Testis (tissue), 2 donors: ENCODE measurements at regions not wholly inside any gene's neighbourhood (a gene's known extent, or its start where the extent isn't known, plus 50 kb on each side); places are given as distances from the start of the nearest gene placed in this dataset.

ENCODE experiments used
- DNase-seq: peaks from one replicate; pipeline ENCODE4 v3.0.0-alpha.2; 2019
- H3K27ac ChIP-seq, 2 donors: fragments of 200-600 bp; sonication (generic); one replicate each; pipeline ENCODE4 v1.5.1; 2019
- H3K27me3 ChIP-seq: fragments of 200-600 bp; sonication (generic); one replicate; pipeline ENCODE4 v1.5.1; 2019
- H3K36me3 ChIP-seq: fragments of 200-600 bp; sonication (generic); one replicate; pipeline ENCODE4 v1.5.1; 2017; ENCODE audit warnings: low read depth; ENCODE audit errors: missing control alignments
- H3K4me1 ChIP-seq: fragments of 200-600 bp; sonication (generic); one replicate; pipeline ENCODE4 v1.5.1; 2019
- H3K4me3 ChIP-seq, 2 donors: fragments of 200-600 bp; sonication (generic); one replicate each; pipeline ENCODE4 v1.5.1; 2017 to 2019
- H3K9me3 ChIP-seq: fragments of 200-600 bp; sonication (generic); one replicate; pipeline ENCODE4 v1.5.1; 2017
- POLR2A ChIP-seq: fragments of 450-650 bp; IDR thresholded peaks from one replicate; pipeline ENCODE4 v1.6.1; 2017; ENCODE audit warnings: antibody characterized with exemption, mild to moderate bottlenecking, moderate library complexity
- WGBS, 2 donors: methylation state at CpG; one replicate each; pipeline ENCODE4 v1.1.5; 2018; 5-methylcytosine and 5-hydroxymethylcytosine counted together
- intact Hi-C: fragments of 100-400 bp; cut with DNase I; formaldehyde crosslinking; loops from one replicate; pipeline ENCODE4 v1.15.1; 2023; ENCODE audit warnings: low total_unique reads
- TF ChIP-seq, protein P1 (sequence below), 3 experiments: fragments of 450-650 bp in 2 of 3; fragments of 200-600 bp in 1 of 3; sonication (generic) in 1 of 3; IDR thresholded peaks; one replicate each; pipeline ENCODE4 v1.5.1; 2016 to 2019; ENCODE audit warnings: antibody characterized with exemption in 3 of 3, mild to moderate bottlenecking in 2 of 3, moderate library complexity in 1 of 3

DNA sequence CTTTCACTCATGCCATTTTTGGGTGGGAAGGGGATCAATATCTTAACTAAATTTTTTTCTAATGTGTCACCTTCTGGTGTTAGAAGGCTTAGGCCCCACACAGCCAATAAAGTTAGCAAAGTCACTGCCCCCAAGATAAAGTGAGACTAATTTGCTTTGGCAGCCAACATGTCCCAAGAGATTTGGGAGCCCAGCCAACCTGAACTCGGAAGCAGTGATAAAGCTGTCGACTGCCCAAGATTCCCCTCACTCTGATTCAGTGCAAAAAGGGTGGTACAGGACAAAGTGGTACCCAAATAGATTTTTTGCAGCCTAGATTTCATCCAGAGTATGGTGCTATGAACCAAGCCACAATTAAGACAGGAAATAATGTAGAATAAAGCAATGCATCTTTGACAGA, 572.5 kb upstream of the ARRDC3 start:
- no peaks in the 10 kb centered on the region for H3K4me1 ChIP-seq
- H3K27ac ChIP-seq: no peak overlapping the region
- H3K4me3 ChIP-seq: no peak overlapping the region
- no peaks in the 10 kb centered on the region for H3K27me3 ChIP-seq
- H3K36me3 ChIP-seq: no peaks in the 10 kb centered on the region
- WGBS, 2 donors: 24 to 40% methylated on average over 2 of the region's 2 CpGs
- TF ChIP-seq POLR2A: no peak
- TF ChIP-seq, protein P1, sequence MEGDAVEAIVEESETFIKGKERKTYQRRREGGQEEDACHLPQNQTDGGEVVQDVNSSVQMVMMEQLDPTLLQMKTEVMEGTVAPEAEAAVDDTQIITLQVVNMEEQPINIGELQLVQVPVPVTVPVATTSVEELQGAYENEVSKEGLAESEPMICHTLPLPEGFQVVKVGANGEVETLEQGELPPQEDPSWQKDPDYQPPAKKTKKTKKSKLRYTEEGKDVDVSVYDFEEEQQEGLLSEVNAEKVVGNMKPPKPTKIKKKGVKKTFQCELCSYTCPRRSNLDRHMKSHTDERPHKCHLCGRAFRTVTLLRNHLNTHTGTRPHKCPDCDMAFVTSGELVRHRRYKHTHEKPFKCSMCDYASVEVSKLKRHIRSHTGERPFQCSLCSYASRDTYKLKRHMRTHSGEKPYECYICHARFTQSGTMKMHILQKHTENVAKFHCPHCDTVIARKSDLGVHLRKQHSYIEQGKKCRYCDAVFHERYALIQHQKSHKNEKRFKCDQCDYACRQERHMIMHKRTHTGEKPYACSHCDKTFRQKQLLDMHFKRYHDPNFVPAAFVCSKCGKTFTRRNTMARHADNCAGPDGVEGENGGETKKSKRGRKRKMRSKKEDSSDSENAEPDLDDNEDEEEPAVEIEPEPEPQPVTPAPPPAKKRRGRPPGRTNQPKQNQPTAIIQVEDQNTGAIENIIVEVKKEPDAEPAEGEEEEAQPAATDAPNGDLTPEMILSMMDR (IDR thresholded peaks at IDR 0.05): no peak
- H3K9me3 ChIP-seq: no peaks in the 10 kb centered on the region
- intact Hi-C loops: no loop called here
- no peak for DNase-seq

DNA sequence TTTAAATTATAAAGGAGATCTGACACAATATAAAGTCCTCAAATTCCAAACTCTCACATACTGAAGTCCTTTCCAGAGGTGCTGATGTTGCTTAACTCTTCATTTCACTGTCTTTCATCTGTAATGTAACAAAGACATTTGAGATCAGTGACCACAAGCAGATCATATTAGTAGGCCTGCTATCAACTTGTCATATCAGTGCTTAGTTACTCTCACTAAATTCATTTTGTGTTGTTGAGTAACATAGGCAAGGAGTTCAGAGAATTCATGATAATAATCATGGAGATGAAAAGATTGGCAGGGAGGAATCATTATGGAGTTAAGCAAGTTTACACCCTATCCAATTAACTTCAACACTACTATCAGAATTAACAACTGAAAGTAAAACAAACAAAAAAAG, 571.0 kb upstream of the ARRDC3 start:
- no peak overlapping the region for H3K27ac ChIP-seq
- H3K4me1 ChIP-seq: no peaks in the 10 kb centered on the region
- no peaks in the 10 kb centered on the region for H3K9me3 ChIP-seq
- intact Hi-C loops: no loop called here
- no peaks in the 10 kb centered on the region for H3K27me3 ChIP-seq
- TF ChIP-seq, protein P1 (IDR thresholded peaks at IDR 0.05): no peak
- TF ChIP-seq POLR2A: no peak
- no peak overlapping the region for H3K4me3 ChIP-seq
- no peaks in the 10 kb centered on the region for H3K36me3 ChIP-seq
- no peak for DNase-seq

DNA sequence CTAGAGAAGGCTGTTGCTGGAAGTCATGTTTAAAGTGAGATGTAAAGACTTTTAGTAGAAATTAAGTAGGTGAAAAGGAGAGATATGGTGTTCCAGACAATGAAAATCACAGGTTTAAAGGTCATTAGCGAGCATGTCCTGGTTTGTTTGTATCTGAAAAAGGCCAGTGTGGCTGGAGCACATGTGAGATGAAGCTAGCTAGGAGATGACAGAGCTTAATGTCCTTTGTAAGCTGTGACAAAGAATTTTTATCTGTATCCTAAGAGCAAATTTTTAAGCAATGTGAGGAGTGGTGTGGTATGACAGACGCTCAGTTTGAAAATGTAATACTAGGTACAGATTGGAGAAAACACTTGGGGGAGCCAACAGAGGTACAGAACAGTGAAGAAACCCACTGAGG, 567.2 kb upstream of the ARRDC3 start:
- H3K27me3 ChIP-seq: no peaks in the 10 kb centered on the region
- no peak for DNase-seq
- no peak for TF ChIP-seq POLR2A
- TF ChIP-seq, protein P1 (IDR thresholded peaks at IDR 0.05): no peak
- WGBS, 2 donors: 76 to 79% methylated on average over 2 of the region's 2 CpGs
- no peaks in the 10 kb centered on the region for H3K36me3 ChIP-seq
- H3K9me3 ChIP-seq: no peaks in the 10 kb centered on the region
- H3K27ac ChIP-seq: no peak overlapping the region
- H3K4me3 ChIP-seq: no peak overlapping the region
- intact Hi-C loops: no loop called here
- no peaks in the 10 kb centered on the region for H3K4me1 ChIP-seq

DNA sequence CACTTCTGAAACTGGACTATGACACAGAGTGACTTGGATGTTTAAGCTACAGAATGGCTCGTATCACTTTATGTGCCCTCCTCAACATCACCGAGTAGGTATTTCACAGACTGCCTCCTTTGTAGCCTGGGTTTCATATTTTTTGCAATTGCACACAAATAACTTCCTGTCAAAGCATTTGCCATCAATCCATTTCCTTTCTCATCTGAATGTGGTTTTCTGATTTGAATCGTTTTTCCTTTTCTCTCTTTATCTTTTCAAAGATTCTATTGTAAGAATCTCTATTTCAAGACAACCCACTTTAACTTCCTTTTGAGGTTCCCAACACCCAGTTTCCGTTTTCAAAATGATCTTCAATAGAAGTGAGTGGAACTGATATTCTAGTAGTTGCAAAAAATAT, 563.8 kb upstream of the ARRDC3 start:
- intact Hi-C loops: no loop called here
- WGBS, 2 donors: 73 to 74% methylated on average over 4 of the region's 4 CpGs
- H3K27ac ChIP-seq: no peak overlapping the region
- TF ChIP-seq POLR2A: no peak
- TF ChIP-seq, protein P1 (IDR thresholded peaks at IDR 0.05): no peak
- no peaks in the 10 kb centered on the region for H3K36me3 ChIP-seq
- DNase-seq: no peak
- H3K4me1 ChIP-seq: no peaks in the 10 kb centered on the region
- H3K9me3 ChIP-seq: no peaks in the 10 kb centered on the region
- no peak overlapping the region for H3K4me3 ChIP-seq
- no peaks in the 10 kb centered on the region for H3K27me3 ChIP-seq

DNA sequence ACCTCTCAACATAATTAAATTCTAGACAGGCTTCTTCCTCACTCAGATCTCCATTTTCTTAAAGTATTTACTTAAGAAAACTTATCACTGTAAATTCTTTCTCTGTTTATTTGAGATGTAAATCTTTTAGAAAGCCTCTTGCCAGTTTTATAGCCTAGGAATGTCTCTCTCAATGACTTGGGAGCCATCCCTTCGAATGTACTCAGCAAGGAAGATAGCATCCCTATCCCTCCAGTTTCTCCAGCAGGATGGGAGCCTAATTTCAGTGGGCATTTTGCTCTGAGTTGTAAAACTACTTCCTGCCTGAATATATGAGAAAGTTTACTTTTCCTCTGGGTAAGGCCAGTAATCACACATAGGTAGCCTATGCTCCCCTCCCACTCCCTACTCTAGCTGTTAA, 558.5 kb upstream of the ARRDC3 start:
- Histone ChIP-seq H3K4me1 (no peaks in the 10 kb centered on the region), H3K9me3 (no peaks in the 10 kb centered on the region), H3K36me3 (no peaks in the 10 kb centered on the region), H3K27me3 (no peaks in the 10 kb centered on the region), H3K27ac (no peak overlapping the region), H3K4me3 (no peak overlapping the region)
- intact Hi-C loops: no loop called here
- 45 to 54% methylated on average over 1 of the region's 1 CpG for WGBS, 2 donors
- no peak for DNase-seq
- TF ChIP-seq POLR2A: no peak
- TF ChIP-seq, protein P1 (IDR thresholded peaks at IDR 0.05): no peak
